Naive B cell (primary cell): ENCODE measurements at regions not wholly inside any gene's neighbourhood (a gene's known extent, or its start where the extent isn't known, plus 50 kb on each side); places are given as distances from the start of the nearest gene placed in this dataset.

ENCODE experiments used
- ATAC-seq, 2 donors: fragments of 150-1000 bp; cut with Tn5 transposase; 2 replicates each; pipeline ENCODE4 v1.10.0; 2021; ENCODE audit warnings: low read depth in 2 of 2, mild to moderate bottlenecking in 2 of 2, moderate library complexity in 2 of 2
- DNase-seq: peaks from one replicate; pipeline ENCODE4 v3.0.0; 2022
- H3K27ac Mint-ChIP-seq, 6 donors: one replicate each; pipeline ENCODE4 v1.8.0; 2020 to 2022; ENCODE audit warnings: mild to moderate bottlenecking in 6 of 6, mixed read lengths in 6 of 6, moderate library complexity in 5 of 6, inconsistent platforms in 2 of 6
- H3K27me3 Mint-ChIP-seq, 3 donors: one replicate each; pipeline ENCODE4 v1.8.0; 2021 to 2022; ENCODE audit warnings: mixed read lengths in 3 of 3, mild to moderate bottlenecking in 1 of 3
- H3K36me3 Mint-ChIP-seq, 2 donors: one replicate each; pipeline ENCODE4 v1.8.0; 2020 to 2022; ENCODE audit warnings: mixed read lengths in 2 of 2, inconsistent platforms in 1 of 2, mild to moderate bottlenecking in 1 of 2
- H3K4me1 Mint-ChIP-seq, 3 donors: one replicate each; pipeline ENCODE4 v1.8.0; 2020 to 2022; ENCODE audit warnings: mixed read lengths in 3 of 3, inconsistent platforms in 1 of 3, mild to moderate bottlenecking in 1 of 3, moderate library complexity in 1 of 3
- H3K4me3 Mint-ChIP-seq, 8 donors: one replicate each; pipeline ENCODE4 v1.8.0; 2020 to 2022; ENCODE audit warnings: mild to moderate bottlenecking in 8 of 8, mixed read lengths in 8 of 8, moderate library complexity in 8 of 8, inconsistent platforms in 2 of 8
- H3K9me3 Mint-ChIP-seq, 7 donors: one replicate each; pipeline ENCODE4 v1.8.0; 2020 to 2022; ENCODE audit warnings: mixed read lengths in 7 of 7, mild to moderate bottlenecking in 5 of 7, inconsistent platforms in 2 of 7, moderate library complexity in 1 of 7

DNA sequence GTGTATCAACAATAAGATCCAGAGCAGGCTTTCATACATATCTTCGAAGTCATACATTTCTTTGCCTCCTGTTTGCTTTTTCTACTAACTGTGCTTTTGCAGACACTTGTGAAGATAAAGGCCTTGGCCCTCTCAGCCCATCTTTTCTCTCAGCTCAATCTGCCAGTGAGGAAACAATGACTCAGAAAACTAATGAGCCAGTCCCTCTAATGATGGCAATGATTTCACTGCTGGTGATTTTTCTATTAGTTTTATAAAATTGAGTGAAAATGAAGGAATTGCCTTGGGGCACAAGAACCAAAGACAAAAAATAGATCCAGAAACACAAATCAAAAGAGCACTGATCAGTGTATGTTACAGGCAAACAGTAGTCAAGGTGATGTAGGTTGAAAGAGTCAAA, 167.7 kb upstream of the PPP2R2B start:
- Mint-ChIP-seq H3K27me3 (no peaks in the 10 kb centered on the region), H3K27ac (no peak overlapping the region), H3K4me3 (no peak overlapping the region), H3K9me3 (peaks cover 0 to 12% (median 0%) of the 10 kb centered on the region in 7 donors), H3K36me3 (no peaks in the 10 kb centered on the region), H3K4me1 (no peaks in the 10 kb centered on the region)
- DNase-seq: no peak
- no peak for ATAC-seq

GRCh38 chr5:147046894-147047293, 168.3 kb upstream of the PPP2R2B start:
- Mint-ChIP-seq H3K27ac (no peak overlapping the region), H3K9me3 (peaks cover 0 to 12% (median 0%) of the 10 kb centered on the region in 7 donors), H3K4me1 (no peaks in the 10 kb centered on the region), H3K4me3 (no peak overlapping the region), H3K36me3 (no peaks in the 10 kb centered on the region), H3K27me3 (no peaks in the 10 kb centered on the region)
- no peak for ATAC-seq
- DNase-seq: no peak

DNA sequence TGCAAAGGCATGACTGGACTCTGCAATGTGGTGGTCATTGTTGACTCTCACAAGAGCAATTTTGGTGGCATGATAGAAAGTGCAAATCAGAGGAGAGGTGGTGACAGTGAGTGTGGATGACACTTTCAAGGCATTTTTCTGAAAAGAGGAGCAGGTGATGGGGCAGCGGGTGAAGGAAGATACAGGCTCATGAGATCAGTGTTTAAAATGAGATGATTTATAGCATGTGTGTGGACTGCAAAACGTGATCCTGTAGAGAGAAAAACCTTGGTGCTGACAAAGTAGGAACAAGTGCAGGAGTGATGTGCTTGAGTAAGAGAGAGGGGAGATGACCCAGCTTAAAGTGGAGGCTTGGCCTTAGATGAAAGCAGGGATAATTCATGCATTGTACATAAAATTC, 171.2 kb upstream of the PPP2R2B start:
- Mint-ChIP-seq H3K27me3 (peaks cover 0 to 5% (median 0%) of the 10 kb centered on the region in 3 donors), H3K4me3 (no peak overlapping the region), H3K36me3 (no peaks in the 10 kb centered on the region), H3K27ac (no peak overlapping the region), H3K9me3 (peaks cover 0 to 8% (median 0%) of the 10 kb centered on the region in 7 donors), H3K4me1 (no peaks in the 10 kb centered on the region)
- no peak for DNase-seq
- ATAC-seq: no peak

- Mint-ChIP-seq H3K27me3 (peaks cover 0 to 5% (median 0%) of the 10 kb centered on the region in 3 donors), H3K9me3 (peaks cover 0 to 8% (median 0%) of the 10 kb centered on the region in 7 donors), H3K27ac (no peak overlapping the region), H3K36me3 (no peaks in the 10 kb centered on the region), H3K4me1 (no peaks in the 10 kb centered on the region), H3K4me3 (no peak overlapping the region)
- ATAC-seq: no peak
- no peak for DNase-seq
Observed at GRCh38 chr5:147050172-147050571, 171.6 kb upstream of the PPP2R2B start.

DNA sequence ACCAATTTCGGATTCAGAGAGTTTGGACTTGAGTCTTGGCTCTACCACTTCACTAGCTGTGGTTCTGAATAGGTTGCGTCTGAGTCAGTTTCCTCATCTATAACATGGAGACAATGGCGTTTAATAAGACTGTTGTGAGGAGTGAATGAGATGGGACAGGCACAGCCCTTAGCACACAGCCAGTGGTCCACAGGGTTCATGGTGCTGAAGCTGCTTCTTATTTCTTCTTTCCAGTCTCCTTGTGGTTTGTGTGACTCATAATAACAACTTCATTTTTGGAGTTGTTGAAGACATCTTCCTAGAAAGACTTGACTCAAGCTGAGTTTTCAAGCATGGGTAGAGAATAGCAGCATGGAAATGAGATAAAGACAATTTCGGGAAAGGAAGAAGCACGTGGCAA, 172.6 kb upstream of the PPP2R2B start:
- DNase-seq: no peak
- H3K4me3 Mint-ChIP-seq: no peak overlapping the region
- no peak for ATAC-seq
- peaks cover 0 to 8% (median 0%) of the 10 kb centered on the region in 7 donors for H3K9me3 Mint-ChIP-seq
- no peaks in the 10 kb centered on the region for H3K4me1 Mint-ChIP-seq
- H3K27me3 Mint-ChIP-seq: peaks cover 0 to 5% (median 0%) of the 10 kb centered on the region in 3 donors
- H3K36me3 Mint-ChIP-seq: no peaks in the 10 kb centered on the region
- no peak overlapping the region for H3K27ac Mint-ChIP-seq

- Mint-ChIP-seq H3K27ac (no peak overlapping the region), H3K4me1 (no peaks in the 10 kb centered on the region), H3K9me3 (peaks cover 0 to 8% (median 0%) of the 10 kb centered on the region in 7 donors), H3K4me3 (no peak overlapping the region), H3K27me3 (peaks cover 0 to 5% (median 0%) of the 10 kb centered on the region in 3 donors), H3K36me3 (no peaks in the 10 kb centered on the region)
- DNase-seq (no peak), ATAC-seq (no peak)
Observed at GRCh38 chr5:147052519-147052918, 174.0 kb upstream of the PPP2R2B start.

- Mint-ChIP-seq H3K27ac (no peak overlapping the region), H3K27me3 (peaks cover 0 to 5% (median 0%) of the 10 kb centered on the region in 3 donors), H3K9me3 (peaks cover 0 to 2% (median 0%) of the 10 kb centered on the region in 7 donors), H3K36me3 (no peaks in the 10 kb centered on the region), H3K4me3 (no peak overlapping the region), H3K4me1 (no peaks in the 10 kb centered on the region)
- ATAC-seq (no peak), DNase-seq (no peak)
Observed at GRCh38 chr5:147055089-147055826, 176.7 kb upstream of the PPP2R2B start.

- no peak overlapping the region for H3K4me3 Mint-ChIP-seq
- no peaks in the 10 kb centered on the region for H3K36me3 Mint-ChIP-seq
- no peak overlapping the region for H3K27ac Mint-ChIP-seq
Observed at GRCh38 chr5:147055850-147056566, 177.5 kb upstream of the PPP2R2B start.

DNA sequence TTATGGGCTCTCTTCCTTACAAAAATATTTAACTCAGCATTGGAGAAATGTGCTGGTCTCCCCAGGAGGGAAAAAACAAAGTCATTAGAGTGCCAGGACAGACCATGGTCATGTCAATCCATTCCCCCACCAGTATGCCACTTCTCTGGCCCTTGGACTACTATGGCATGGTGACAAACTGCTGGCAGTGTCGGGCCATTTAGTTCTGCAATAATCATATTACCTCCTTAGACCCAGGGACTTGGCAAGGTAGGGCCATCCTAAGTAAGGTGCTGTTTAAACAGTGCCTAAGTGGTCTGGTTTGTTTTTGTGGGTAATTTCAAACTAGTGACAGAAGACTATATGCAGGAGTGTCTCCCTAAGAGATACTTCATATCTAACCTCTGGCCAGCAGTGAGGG, 177.8 kb upstream of the STK32A start:
- Mint-ChIP-seq H3K9me3 (peaks cover 0 to 2% (median 0%) of the 10 kb centered on the region in 7 donors), H3K4me3 (no peak overlapping the region), H3K27me3 (peaks cover 0 to 5% (median 0%) of the 10 kb centered on the region in 3 donors), H3K27ac (no peak overlapping the region), H3K36me3 (no peaks in the 10 kb centered on the region), H3K4me1 (no peaks in the 10 kb centered on the region)
- ATAC-seq: no peak
- no peak for DNase-seq

More at GRCh38 chr5:147055850-147056566, 177.5 kb upstream of the PPP2R2B start:
- Mint-ChIP-seq H3K27me3 (peaks cover 0 to 5% (median 0%) of the 10 kb centered on the region in 3 donors), H3K9me3 (peaks cover 0 to 2% (median 0%) of the 10 kb centered on the region in 7 donors), H3K4me1 (no peaks in the 10 kb centered on the region)
- no peak for ATAC-seq
- DNase-seq: no peak

DNA sequence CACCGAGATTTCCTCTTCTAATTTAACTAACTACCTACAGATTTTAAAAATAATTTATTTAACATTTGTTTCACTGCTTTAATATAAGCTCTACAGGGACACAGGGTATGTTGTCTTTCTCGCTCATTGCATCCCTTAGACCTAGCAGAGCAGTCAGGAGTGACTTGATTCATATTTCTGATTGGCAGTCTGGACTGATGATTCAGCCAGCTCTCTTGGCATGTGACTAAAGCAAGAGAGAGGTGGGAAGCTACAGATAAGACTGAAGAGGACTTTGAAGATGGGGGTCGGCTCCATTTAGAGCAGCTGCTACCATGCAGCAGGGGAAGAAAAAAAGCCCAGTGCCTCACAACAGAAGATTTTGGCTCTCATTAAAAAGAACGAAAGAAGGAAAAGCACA, 173.4 kb upstream of the STK32A start:
- DNase-seq (no peak), ATAC-seq (no peak)
- H3K27ac Mint-ChIP-seq: no peak overlapping the region
- H3K27me3 Mint-ChIP-seq: no peaks in the 10 kb centered on the region
- H3K4me1 Mint-ChIP-seq: no peaks in the 10 kb centered on the region
- H3K9me3 Mint-ChIP-seq: peaks cover 0 to 9% (median 2%) of the 10 kb centered on the region in 7 donors
- no peak overlapping the region for H3K4me3 Mint-ChIP-seq
- H3K36me3 Mint-ChIP-seq: no peaks in the 10 kb centered on the region

DNA sequence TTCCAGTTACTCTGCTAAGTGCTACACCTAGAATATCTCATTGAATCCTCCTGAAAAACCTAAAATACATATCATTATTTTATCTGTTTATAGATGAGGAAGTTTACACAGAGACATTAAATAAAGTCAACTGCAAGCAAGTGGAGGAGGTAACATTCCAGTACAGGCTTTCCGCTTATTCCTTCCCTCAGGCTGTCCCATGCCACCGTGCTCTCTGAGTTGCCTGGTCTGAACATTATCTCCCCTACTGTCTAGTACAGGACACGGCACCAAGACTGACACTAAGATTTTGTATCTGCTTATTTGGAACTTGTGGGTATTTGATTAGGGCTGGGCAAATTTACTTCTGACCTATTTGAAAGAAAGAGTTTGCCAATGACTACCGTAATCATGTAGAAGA, 172.4 kb upstream of the STK32A start:
- Mint-ChIP-seq H3K27me3 (no peaks in the 10 kb centered on the region), H3K36me3 (no peaks in the 10 kb centered on the region), H3K27ac (no peak overlapping the region), H3K9me3 (peaks cover 0 to 8% (median 4%) of the 10 kb centered on the region in 7 donors), H3K4me3 (no peak overlapping the region), H3K4me1 (no peaks in the 10 kb centered on the region)
- ATAC-seq (no peak), DNase-seq (no peak)

- Mint-ChIP-seq H3K27ac (no peak overlapping the region), H3K27me3 (no peaks in the 10 kb centered on the region), H3K4me1 (no peaks in the 10 kb centered on the region), H3K4me3 (no peak overlapping the region), H3K36me3 (no peaks in the 10 kb centered on the region), H3K9me3 (peaks cover 0 to 8% (median 4%) of the 10 kb centered on the region in 7 donors)
- ATAC-seq (no peak), DNase-seq (no peak)
Observed at GRCh38 chr5:147063943-147064342, 170.9 kb upstream of the STK32A start.

DNA sequence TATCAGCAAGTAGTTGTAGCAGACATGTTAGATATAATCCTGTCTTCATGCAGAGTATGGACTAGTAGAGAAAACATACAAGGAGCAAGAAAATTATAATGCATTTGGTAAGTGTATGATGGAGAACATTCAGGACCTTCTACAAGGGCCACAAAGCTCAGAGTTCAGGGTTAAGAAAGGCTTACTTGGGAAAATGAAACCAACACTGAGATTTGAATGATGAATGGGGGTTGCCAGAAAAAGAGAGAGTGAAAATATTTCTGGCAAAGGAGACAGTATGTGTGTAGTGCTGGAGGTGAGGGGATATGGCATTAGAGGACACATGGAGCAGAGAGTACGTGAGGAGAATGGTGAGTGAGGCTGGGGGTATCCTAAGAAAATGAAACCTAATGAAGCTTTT, 169.8 kb upstream of the STK32A start:
- no peak overlapping the region for H3K4me3 Mint-ChIP-seq
- no peaks in the 10 kb centered on the region for H3K36me3 Mint-ChIP-seq
- H3K4me1 Mint-ChIP-seq: no peaks in the 10 kb centered on the region
- no peak for DNase-seq
- H3K9me3 Mint-ChIP-seq: peaks cover 0 to 8% (median 4%) of the 10 kb centered on the region in 7 donors
- ATAC-seq: no peak
- H3K27ac Mint-ChIP-seq: no peak overlapping the region
- no peaks in the 10 kb centered on the region for H3K27me3 Mint-ChIP-seq

GRCh38 chr5:147068998-147069397, 165.8 kb upstream of the STK32A start:
- H3K27ac Mint-ChIP-seq: no peak overlapping the region
- no peak for ATAC-seq
- no peaks in the 10 kb centered on the region for H3K27me3 Mint-ChIP-seq
- peaks cover 0 to 8% (median 4%) of the 10 kb centered on the region in 7 donors for H3K9me3 Mint-ChIP-seq
- no peak overlapping the region for H3K4me3 Mint-ChIP-seq
- DNase-seq: no peak
- no peaks in the 10 kb centered on the region for H3K4me1 Mint-ChIP-seq
- H3K36me3 Mint-ChIP-seq: no peaks in the 10 kb centered on the region
